ENCODE measurements at regions not wholly inside any gene's neighbourhood (a gene's known extent, or its start where the extent isn't known, plus 50 kb on each side); places are given as distances from the start of the nearest gene placed in this dataset.
"Not testable (repeated sequence)": the region's sequence is repeated elsewhere in the genome, so short reads cannot be mapped to it uniquely, and the experiment has no call there.

- H3K4me1 Mint-ChIP-seq; ATAC-seq; CTCF ChIA-PET; H3K36me3 Mint-ChIP-seq (ENCODE audit: low read depth); intact Hi-C loops (cut with DNase I, micrococcal nuclease); H3K27ac Mint-ChIP-seq; POLR2A ChIA-PET; H3K27me3 Mint-ChIP-seq; DNase-seq; H3K4me3 Mint-ChIP-seq: not testable (repeated sequence)
- peaks cover 12% of the 10 kb centered on the region for H3K9me3 Mint-ChIP-seq (ENCODE audit: low read depth)
These were observed 1742.8 kb upstream of the DEFB115 start for GRCh38 chr20:29514634-29515033.

- H3K4me1 Mint-ChIP-seq; H3K27me3 Mint-ChIP-seq; ATAC-seq; H3K4me3 Mint-ChIP-seq; H3K36me3 Mint-ChIP-seq (ENCODE audit: low read depth); intact Hi-C loops (cut with DNase I, micrococcal nuclease); CTCF ChIA-PET; DNase-seq; POLR2A ChIA-PET; H3K27ac Mint-ChIP-seq: not testable (repeated sequence)
- H3K9me3 Mint-ChIP-seq (ENCODE audit: low read depth), result peaks cover 15% of the 10 kb centered on the region
These were observed 1740.6 kb upstream of the DEFB115 start for GRCh38 chr20:29516847-29517246.

- H3K36me3 Mint-ChIP-seq (ENCODE audit: low read depth); H3K4me3 Mint-ChIP-seq; H3K27ac Mint-ChIP-seq; CTCF ChIA-PET; intact Hi-C loops (cut with DNase I, micrococcal nuclease); POLR2A ChIA-PET; DNase-seq; H3K4me1 Mint-ChIP-seq; H3K27me3 Mint-ChIP-seq; ATAC-seq: not testable (repeated sequence)
- peaks cover 12% of the 10 kb centered on the region for H3K9me3 Mint-ChIP-seq (ENCODE audit: low read depth)
These were observed 1737.7 kb upstream of the DEFB115 start for GRCh38 chr20:29519610-29520241.

GRCh38 chr20:29533566-29534177 lies 1723.8 kb upstream of the DEFB115 start:
- CTCF ChIA-PET, result interaction anchor here (1.1 kb wide), 1 partner anchor 1969 kb away, joined by 3 read pairs; no protein-coding TSS in a partner anchor
- H3K4me1 Mint-ChIP-seq, result not testable (repeated sequence)

GRCh38 chr20:29566901-29567635 lies 1690.4 kb upstream of the DEFB115 start:
- CTCF ChIA-PET; H3K36me3 Mint-ChIP-seq (ENCODE audit: low read depth); H3K27ac Mint-ChIP-seq; H3K4me3 Mint-ChIP-seq; H3K9me3 Mint-ChIP-seq (ENCODE audit: low read depth); ATAC-seq; H3K27me3 Mint-ChIP-seq; DNase-seq; intact Hi-C loops (cut with DNase I, micrococcal nuclease); POLR2A ChIA-PET; H3K4me1 Mint-ChIP-seq: not testable (repeated sequence)

More at GRCh38 chr20:29533566-29534177, 1723.8 kb upstream of the DEFB115 start:
- intact Hi-C loops (cut with DNase I, micrococcal nuclease), result loop anchor here in 1 of 2 experiments (5.0 to 10.0 kb wide), 2 partner anchors 231 to 1969 kb away; no protein-coding TSS in a partner anchor
- H3K4me3 Mint-ChIP-seq; ATAC-seq; H3K9me3 Mint-ChIP-seq (ENCODE audit: low read depth); H3K36me3 Mint-ChIP-seq (ENCODE audit: low read depth); H3K27ac Mint-ChIP-seq; H3K27me3 Mint-ChIP-seq; DNase-seq; POLR2A ChIA-PET: not testable (repeated sequence)

GRCh38 chr20:29567671-29568070 lies 1689.8 kb upstream of the DEFB115 start:
- ATAC-seq; intact Hi-C loops (cut with DNase I, micrococcal nuclease); H3K36me3 Mint-ChIP-seq (ENCODE audit: low read depth); H3K9me3 Mint-ChIP-seq (ENCODE audit: low read depth); H3K27ac Mint-ChIP-seq; POLR2A ChIA-PET; CTCF ChIA-PET; H3K4me1 Mint-ChIP-seq; H3K4me3 Mint-ChIP-seq; DNase-seq; H3K27me3 Mint-ChIP-seq: not testable (repeated sequence)

GRCh38 chr20:29570126-29570525 lies 1687.3 kb upstream of the DEFB115 start:
- H3K4me1 Mint-ChIP-seq; ATAC-seq; H3K9me3 Mint-ChIP-seq (ENCODE audit: low read depth); H3K27ac Mint-ChIP-seq; CTCF ChIA-PET; H3K36me3 Mint-ChIP-seq (ENCODE audit: low read depth); H3K4me3 Mint-ChIP-seq; H3K27me3 Mint-ChIP-seq; DNase-seq; POLR2A ChIA-PET; intact Hi-C loops (cut with DNase I, micrococcal nuclease): not testable (repeated sequence)

- DNase-seq; H3K36me3 Mint-ChIP-seq (ENCODE audit: low read depth); H3K27ac Mint-ChIP-seq; POLR2A ChIA-PET; H3K27me3 Mint-ChIP-seq; H3K9me3 Mint-ChIP-seq (ENCODE audit: low read depth); intact Hi-C loops (cut with DNase I, micrococcal nuclease); CTCF ChIA-PET; H3K4me1 Mint-ChIP-seq; ATAC-seq; H3K4me3 Mint-ChIP-seq: not testable (repeated sequence)
These were observed 1667.9 kb upstream of the DEFB115 start for GRCh38 chr20:29589530-29589929.

- not testable (repeated sequence) for H3K4me1 Mint-ChIP-seq
These were observed 1653.3 kb upstream of the DEFB115 start for GRCh38 chr20:29604163-29604562.

GRCh38 chr20:29606171-29606570 lies 1651.3 kb upstream of the DEFB115 start:
- ATAC-seq; H3K36me3 Mint-ChIP-seq (ENCODE audit: low read depth); intact Hi-C loops (cut with DNase I, micrococcal nuclease); POLR2A ChIA-PET; CTCF ChIA-PET; H3K9me3 Mint-ChIP-seq (ENCODE audit: low read depth); H3K4me1 Mint-ChIP-seq; H3K27me3 Mint-ChIP-seq; H3K27ac Mint-ChIP-seq; DNase-seq; H3K4me3 Mint-ChIP-seq: not testable (repeated sequence)

More at GRCh38 chr20:29604163-29604562, 1653.3 kb upstream of the DEFB115 start:
- ATAC-seq; H3K4me3 Mint-ChIP-seq; H3K27ac Mint-ChIP-seq; H3K9me3 Mint-ChIP-seq (ENCODE audit: low read depth); POLR2A ChIA-PET; DNase-seq; intact Hi-C loops (cut with DNase I, micrococcal nuclease); H3K36me3 Mint-ChIP-seq (ENCODE audit: low read depth); CTCF ChIA-PET; H3K27me3 Mint-ChIP-seq: not testable (repeated sequence)

GRCh38 chr20:29629395-29629794 lies 1628.1 kb upstream of the DEFB115 start:
- H3K27me3 Mint-ChIP-seq; H3K4me3 Mint-ChIP-seq; H3K27ac Mint-ChIP-seq; CTCF ChIA-PET; intact Hi-C loops (cut with DNase I, micrococcal nuclease); ATAC-seq; H3K4me1 Mint-ChIP-seq; H3K36me3 Mint-ChIP-seq (ENCODE audit: low read depth); POLR2A ChIA-PET; DNase-seq: not testable (repeated sequence)
- peaks cover 15% of the 10 kb centered on the region for H3K9me3 Mint-ChIP-seq (ENCODE audit: low read depth)

Data from activated CD4-positive, alpha-beta T cell treated with anti-CD3 and anti-CD28 coated beads for 36 hours (primary cell).